ENCODE measurements at regions not wholly inside any gene's neighbourhood (a gene's known extent, or its start where the extent isn't known, plus 50 kb on each side); places are given as distances from the start of the nearest gene placed in this dataset.

- H3K4me3 ChIP-seq = no peak overlapping the region
- ATAC-seq = no peak
- no peak for TF ChIP-seq CTCF (IDR thresholded peaks at IDR 0.05)
- TF ChIP-seq POLR2A (IDR thresholded peaks at IDR 0.05) = no peak
- no peaks in the 10 kb centered on the region for H3K36me3 ChIP-seq
- no peak for DNase-seq
- WGBS (ENCODE audit: insufficient coverage, low coverage, low lambda C conversion rate, missing lambda C conversion rate) = 92% methylated on average over 2 of the region's 2 CpGs
- no peak overlapping the region for H3K27ac ChIP-seq
- H3K4me1 ChIP-seq = no peaks in the 10 kb centered on the region
- intact Hi-C loops (cut with DNase I) = no loop called here
- H3K9me3 ChIP-seq = no peaks in the 10 kb centered on the region
- H3K27me3 ChIP-seq = no peaks in the 10 kb centered on the region
Measured at GRCh38 chr7:52712938-52713337, 322.5 kb upstream of the POM121L12 start.

- intact Hi-C loops (cut with DNase I) = no loop called here
- no peaks in the 10 kb centered on the region for H3K9me3 ChIP-seq
- WGBS (ENCODE audit: insufficient coverage, low coverage, low lambda C conversion rate, missing lambda C conversion rate) = 36% methylated on average over 1 of the region's 1 CpG
- DNase-seq (no peak), ATAC-seq (no peak)
- TF ChIP-seq POLR2A (IDR thresholded peaks at IDR 0.05) (no peak), CTCF (IDR thresholded peaks at IDR 0.05) (no peak)
- no peak overlapping the region for H3K4me3 ChIP-seq
- no peaks in the 10 kb centered on the region for H3K27me3 ChIP-seq
- H3K36me3 ChIP-seq = no peaks in the 10 kb centered on the region
- H3K27ac ChIP-seq = no peak overlapping the region
- H3K4me1 ChIP-seq = no peaks in the 10 kb centered on the region
Measured at GRCh38 chr7:52711951-52712350, 323.5 kb upstream of the POM121L12 start.

GRCh38 chr7:52708846-52709245 is 326.6 kb upstream of the POM121L12 start:
- no peaks in the 10 kb centered on the region for H3K9me3 ChIP-seq
- H3K36me3 ChIP-seq = no peaks in the 10 kb centered on the region
- H3K27me3 ChIP-seq = no peaks in the 10 kb centered on the region
- no peak overlapping the region for H3K27ac ChIP-seq
- no peak overlapping the region for H3K4me3 ChIP-seq
- no peaks in the 10 kb centered on the region for H3K4me1 ChIP-seq
- intact Hi-C loops (cut with DNase I) = no loop called here
- ATAC-seq (no peak), DNase-seq (no peak)
- TF ChIP-seq POLR2A (IDR thresholded peaks at IDR 0.05) (no peak), CTCF (IDR thresholded peaks at IDR 0.05) (no peak)
- 20% methylated on average over 3 of the region's 3 CpGs for WGBS (ENCODE audit: insufficient coverage, low coverage, low lambda C conversion rate, missing lambda C conversion rate)

- no peaks in the 10 kb centered on the region for H3K36me3 ChIP-seq
- no peak for TF ChIP-seq CTCF (IDR thresholded peaks at IDR 0.05)
- no peak for TF ChIP-seq POLR2A (IDR thresholded peaks at IDR 0.05)
- DNase-seq = no peak
- no peak for ATAC-seq
- no peaks in the 10 kb centered on the region for H3K27me3 ChIP-seq
- WGBS (ENCODE audit: insufficient coverage, low coverage, low lambda C conversion rate, missing lambda C conversion rate) = 63% methylated on average over 2 of the region's 2 CpGs
- intact Hi-C loops (cut with DNase I) = no loop called here
- H3K4me1 ChIP-seq = no peaks in the 10 kb centered on the region
- no peaks in the 10 kb centered on the region for H3K9me3 ChIP-seq
- no peak overlapping the region for H3K4me3 ChIP-seq
- no peak overlapping the region for H3K27ac ChIP-seq
Measured at GRCh38 chr7:52705768-52706167, 329.7 kb upstream of the POM121L12 start.

- no peak overlapping the region for H3K27ac ChIP-seq
- no peak overlapping the region for H3K4me3 ChIP-seq
- TF ChIP-seq POLR2A (IDR thresholded peaks at IDR 0.05) (no peak), CTCF (IDR thresholded peaks at IDR 0.05) (no peak)
- no peaks in the 10 kb centered on the region for H3K4me1 ChIP-seq
- ATAC-seq (no peak), DNase-seq (no peak)
- intact Hi-C loops (cut with DNase I) = no loop called here
- H3K27me3 ChIP-seq = no peaks in the 10 kb centered on the region
- WGBS (ENCODE audit: insufficient coverage, low coverage, low lambda C conversion rate, missing lambda C conversion rate) = 45% methylated on average over 2 of the region's 2 CpGs
- H3K36me3 ChIP-seq = no peaks in the 10 kb centered on the region
- H3K9me3 ChIP-seq = no peaks in the 10 kb centered on the region
Measured at GRCh38 chr7:52700349-52700748, 335.1 kb upstream of the POM121L12 start.

Measured in right lobe of liver (tissue), 6 donors.